ENCODE measurements at regions not wholly inside any gene's neighbourhood (a gene's known extent, or its start where the extent isn't known, plus 50 kb on each side); places are given as distances from the start of the nearest gene placed in this dataset.

GRCh38 chr14:76948213-76948947 lies 80.1 kb downstream of the IRF2BPL start:
- DNase-seq, result no peak

GRCh38 chr14:76947838-76948184 lies 80.7 kb downstream of the IRF2BPL start:
- no peak for DNase-seq

GRCh38 chr14:76947078-76947837 lies 81.2 kb downstream of the IRF2BPL start:
- DNase-seq, result peak; percentile 71

GRCh38 chr14:76946753-76947077 lies 81.8 kb downstream of the IRF2BPL start:
- no peak for DNase-seq

GRCh38 chr14:76943072-76943471 lies 85.4 kb downstream of the IRF2BPL start:
- DNase-seq, result no peak

- DNase-seq, result no peak
Observed at GRCh38 chr14:76941946-76942805, 86.3 kb downstream of the IRF2BPL start.

- DNase-seq, result no peak
Observed at GRCh38 chr14:76941544-76941943, 87.0 kb downstream of the IRF2BPL start.

- DNase-seq, result no peak
Observed at GRCh38 chr14:76940021-76940760, 88.3 kb downstream of the IRF2BPL start.

- no peak for DNase-seq
Observed at GRCh38 chr14:76939015-76939742, 89.3 kb downstream of the IRF2BPL start.

- DNase-seq, result no peak
Observed at GRCh38 chr14:76938092-76938500, 90.4 kb downstream of the IRF2BPL start.

GRCh38 chr14:76937181-76938091 lies 91.1 kb downstream of the IRF2BPL start:
- no peak for DNase-seq

GRCh38 chr14:76936483-76936882 lies 92.0 kb downstream of the IRF2BPL start:
- DNase-seq, result no peak

- no peak for DNase-seq
Observed at GRCh38 chr14:76933515-76933914, 95.0 kb downstream of the IRF2BPL start.

- no peak for DNase-seq
Observed at GRCh38 chr14:76931631-76932402, 96.7 kb downstream of the IRF2BPL start.

GRCh38 chr14:76930549-76930948 lies 98.0 kb downstream of the IRF2BPL start:
- no peak for DNase-seq

GRCh38 chr14:76929927-76930326 lies 98.6 kb downstream of the IRF2BPL start:
- peak; percentile 65 for DNase-seq

GRCh38 chr14:76927971-76928700 lies 100.4 kb downstream of the IRF2BPL start:
- no peak for DNase-seq

- DNase-seq, result peak; percentile 71
Observed at GRCh38 chr14:76926521-76927251, 100.5 kb downstream of the LRRC74A start.

GRCh38 chr14:76925097-76925441 lies 98.9 kb downstream of the LRRC74A start:
- DNase-seq, result no peak
